HG03520 (cell line): ENCODE measurements at regions not wholly inside any gene's neighbourhood (a gene's known extent, or its start where the extent isn't known, plus 50 kb on each side); places are given as distances from the start of the nearest gene placed in this dataset.
A peak's percentile ranks its signal among the peaks of the same experiment; 100 is the strongest.

ENCODE experiments used
- ATAC-seq: cut with Tn5 transposase; IDR thresholded peaks from one replicate; pipeline ENCODE4 v1.9.1; 2021; ENCODE audit warnings: mild to moderate bottlenecking, moderate library complexity; ENCODE audit not compliant: unreplicated experiment

DNA sequence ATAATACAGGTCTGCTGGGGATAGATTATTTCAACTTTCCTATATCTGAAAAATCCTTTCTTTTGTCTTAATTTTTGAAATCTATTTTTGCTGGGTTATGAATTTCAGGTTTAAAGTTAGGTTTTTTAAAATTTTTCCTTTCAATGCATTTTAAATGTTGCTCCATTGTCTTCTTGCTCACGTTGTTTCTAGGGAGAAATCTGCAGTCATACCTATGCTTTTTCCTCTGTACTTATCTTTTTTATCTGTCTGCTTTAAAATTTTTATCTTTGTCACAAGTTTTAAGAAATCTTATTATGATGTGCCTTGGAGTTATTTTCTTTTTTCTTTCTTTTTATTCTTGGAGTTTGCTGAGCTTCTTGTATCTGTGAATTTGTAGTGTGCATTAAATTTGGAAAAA, 412.0 kb upstream of the KIF2A start:
- no peak for ATAC-seq

DNA sequence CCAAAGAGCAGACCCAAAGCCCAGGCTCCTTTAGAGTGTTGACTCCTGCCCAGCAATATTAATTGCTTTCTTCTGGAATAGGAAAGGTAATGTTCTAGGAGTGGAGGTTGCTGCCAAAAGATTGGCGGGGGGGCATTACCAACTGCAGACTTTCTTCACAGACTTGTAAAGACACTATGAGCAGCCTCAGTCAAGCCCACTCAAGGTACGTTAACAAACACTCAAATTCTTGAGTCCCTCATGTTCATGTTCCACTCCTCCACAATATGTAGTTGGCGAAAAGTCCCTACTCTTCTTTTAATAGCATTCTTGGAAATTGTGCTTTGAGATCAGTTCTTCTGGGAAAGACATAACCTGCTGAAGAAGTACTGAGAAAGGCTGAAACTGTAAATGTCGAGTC, 409.2 kb upstream of the KIF2A start:
- no peak for ATAC-seq

DNA sequence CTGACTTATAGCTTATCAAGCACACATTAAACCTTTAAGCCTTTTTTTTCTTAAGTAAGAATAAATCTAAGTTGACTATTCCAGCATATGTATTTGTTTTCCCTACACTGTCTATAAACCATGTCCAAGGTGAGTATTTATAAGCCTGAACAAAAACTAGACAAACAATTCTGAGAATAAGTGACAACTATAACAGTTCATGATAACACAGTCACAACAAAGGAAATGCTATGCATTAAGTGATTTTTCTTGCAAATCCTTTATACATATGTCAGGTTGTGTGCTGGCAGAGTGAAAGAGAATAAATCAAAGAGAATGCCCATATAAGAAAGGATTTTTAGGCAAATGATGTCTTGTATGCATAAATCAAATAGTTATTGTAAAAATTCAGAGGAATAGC, 408.8 kb upstream of the KIF2A start:
- no peak for ATAC-seq

DNA sequence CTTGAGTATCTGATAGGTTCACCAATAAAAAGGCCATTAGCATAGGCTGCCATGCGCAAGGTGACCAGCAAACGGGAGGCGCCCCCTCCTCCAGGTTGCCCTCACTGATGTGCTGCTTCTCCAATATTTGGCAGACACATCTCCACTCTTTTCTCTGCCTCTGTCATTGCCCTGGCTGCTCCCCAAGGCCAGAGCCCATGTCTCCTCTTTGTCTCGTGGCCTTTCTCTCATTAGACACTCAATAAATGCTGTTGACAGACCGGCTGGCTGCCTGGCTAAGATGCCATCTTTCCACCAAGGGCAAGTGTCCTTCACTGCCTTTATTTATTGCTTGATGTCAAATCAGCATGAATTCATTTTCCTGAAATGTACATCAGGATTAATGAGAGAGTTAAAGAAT, 404.0 kb upstream of the KIF2A start:
- no peak for ATAC-seq

DNA sequence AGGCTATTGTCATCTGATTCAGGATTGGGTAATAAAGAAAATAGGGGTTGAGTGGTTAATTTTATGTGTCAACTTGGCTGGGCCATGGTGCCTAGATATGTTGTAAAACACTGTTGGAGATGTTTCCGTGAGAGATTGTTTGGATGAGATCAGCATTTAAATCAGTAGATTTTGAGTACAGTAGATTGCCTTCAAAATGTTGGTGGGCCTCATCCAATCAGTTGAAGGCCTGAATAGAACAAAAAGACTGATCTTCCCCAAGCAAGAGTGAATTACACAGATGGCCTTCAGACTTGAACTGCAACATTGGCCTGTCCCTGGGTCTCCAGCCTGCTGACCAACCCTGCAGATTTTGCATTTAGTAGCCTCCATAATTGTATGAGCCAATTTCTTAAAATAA, 401.3 kb upstream of the KIF2A start:
- no peak for ATAC-seq

DNA sequence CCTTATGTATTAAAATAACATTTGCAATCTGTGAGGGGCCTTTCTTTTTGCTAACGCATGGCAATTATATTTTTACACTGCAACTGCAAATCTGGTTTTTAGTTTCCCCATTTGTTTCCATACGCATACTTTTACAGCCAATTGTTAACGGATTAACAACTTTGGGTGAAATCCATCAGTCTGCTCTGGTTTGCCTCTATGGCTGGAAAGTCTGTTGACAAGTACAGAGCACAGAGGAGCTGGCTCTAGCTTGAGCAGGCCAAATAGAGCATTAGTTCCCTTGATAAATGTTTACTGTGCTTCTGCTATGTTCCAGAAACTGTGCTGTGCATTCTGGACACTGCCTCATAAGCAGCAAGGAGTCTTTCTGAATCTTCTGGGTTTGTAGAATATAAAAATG, 400.4 kb upstream of the KIF2A start:
- ATAC-seq, result no peak

DNA sequence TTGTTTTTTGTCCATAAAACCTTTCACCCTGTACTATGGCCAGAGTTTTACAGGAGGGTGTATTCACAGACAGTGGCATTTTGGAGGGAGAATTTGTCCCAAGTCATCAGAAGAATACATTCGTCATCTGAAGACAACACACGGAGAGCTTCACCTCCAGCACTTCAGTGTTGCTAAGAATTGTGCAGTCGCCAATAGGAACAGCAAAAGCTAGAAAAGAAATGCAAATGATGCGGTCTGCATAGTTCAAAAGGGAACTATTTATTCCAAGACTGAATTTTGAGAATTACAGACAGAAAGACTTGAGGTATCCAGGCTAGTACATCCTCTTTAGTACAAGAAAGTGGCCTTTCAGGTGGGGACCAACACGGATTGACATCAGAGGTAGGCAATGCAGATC, 399.2 kb upstream of the KIF2A start:
- ATAC-seq, result no peak

DNA sequence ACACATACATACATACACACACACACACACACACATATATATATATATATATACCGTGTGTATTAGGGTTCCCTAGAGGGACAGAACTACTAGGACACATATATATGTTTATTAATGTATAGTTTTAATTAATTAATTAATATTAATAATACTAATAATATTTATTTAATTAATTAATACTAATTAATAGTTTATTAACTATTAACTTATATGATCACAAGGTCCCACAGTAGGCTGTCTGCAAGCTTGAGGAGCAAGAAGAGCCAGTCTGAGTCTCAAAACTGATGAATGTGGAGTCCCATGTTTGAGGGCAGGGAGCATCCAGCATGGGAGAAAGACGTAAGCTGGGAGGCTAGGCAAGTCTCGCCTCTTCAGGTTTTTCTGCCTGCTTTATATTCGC, 398.0 kb upstream of the KIF2A start:
- ATAC-seq, result no peak

DNA sequence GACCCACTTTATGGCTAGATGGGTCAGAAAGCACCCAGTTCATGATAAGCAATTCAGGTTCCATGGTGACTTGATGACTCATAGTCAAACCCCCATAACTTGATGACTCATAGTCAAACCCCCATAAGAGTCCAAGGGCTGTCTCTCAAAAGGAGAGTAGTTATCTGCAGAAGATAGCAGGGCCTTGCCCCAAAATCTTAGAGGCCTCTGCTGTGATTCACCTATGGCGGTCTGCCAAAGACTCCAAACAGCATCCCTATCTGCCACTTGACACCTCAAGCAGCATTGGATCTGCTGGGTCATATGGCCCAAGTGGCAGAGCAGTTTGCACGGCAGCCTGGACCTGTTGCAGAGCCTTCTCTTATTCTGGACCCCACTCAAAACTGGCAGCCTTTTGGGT, 395.2 kb upstream of the KIF2A start:
- ATAC-seq, result peak; percentile 56

DNA sequence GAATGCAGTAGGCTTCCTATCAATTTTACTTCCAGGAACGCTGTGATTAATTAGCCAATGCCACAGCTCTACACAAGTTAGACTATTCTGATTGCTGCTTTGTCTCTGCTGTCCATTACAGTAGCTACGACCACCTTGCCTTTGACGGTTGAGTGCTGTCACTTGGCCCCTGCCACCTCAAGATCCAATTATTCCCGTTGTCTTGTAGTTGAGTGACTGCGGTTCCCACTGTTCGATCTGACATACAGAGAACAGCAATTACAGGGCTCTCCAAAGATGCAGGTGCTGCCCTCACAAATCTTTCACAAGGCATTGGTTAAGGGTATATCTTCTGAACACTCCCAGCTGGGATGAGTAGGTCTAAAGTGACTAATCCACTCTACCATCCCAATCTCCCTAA, 393.4 kb upstream of the KIF2A start:
- no peak for ATAC-seq

DNA sequence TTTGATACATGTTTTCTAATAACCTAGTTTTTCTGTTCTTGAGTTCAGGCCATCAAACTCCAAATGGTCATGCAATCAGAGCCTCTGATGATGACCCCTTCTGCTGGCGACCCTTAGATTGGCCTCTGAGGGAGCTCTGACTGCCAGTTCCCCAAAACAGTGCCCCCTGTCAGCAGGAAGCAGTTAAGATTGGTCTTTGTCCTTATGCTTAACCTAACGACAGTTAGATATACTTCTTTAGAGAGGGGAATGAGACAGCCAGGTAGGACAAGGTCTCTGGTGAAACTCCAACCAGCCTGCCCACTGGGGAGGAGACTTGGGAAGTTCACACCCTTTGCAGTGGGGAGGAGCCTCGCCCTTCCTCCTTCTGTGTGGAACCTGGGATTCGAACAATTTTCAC, 390.4 kb upstream of the KIF2A start:
- ATAC-seq, result no peak

DNA sequence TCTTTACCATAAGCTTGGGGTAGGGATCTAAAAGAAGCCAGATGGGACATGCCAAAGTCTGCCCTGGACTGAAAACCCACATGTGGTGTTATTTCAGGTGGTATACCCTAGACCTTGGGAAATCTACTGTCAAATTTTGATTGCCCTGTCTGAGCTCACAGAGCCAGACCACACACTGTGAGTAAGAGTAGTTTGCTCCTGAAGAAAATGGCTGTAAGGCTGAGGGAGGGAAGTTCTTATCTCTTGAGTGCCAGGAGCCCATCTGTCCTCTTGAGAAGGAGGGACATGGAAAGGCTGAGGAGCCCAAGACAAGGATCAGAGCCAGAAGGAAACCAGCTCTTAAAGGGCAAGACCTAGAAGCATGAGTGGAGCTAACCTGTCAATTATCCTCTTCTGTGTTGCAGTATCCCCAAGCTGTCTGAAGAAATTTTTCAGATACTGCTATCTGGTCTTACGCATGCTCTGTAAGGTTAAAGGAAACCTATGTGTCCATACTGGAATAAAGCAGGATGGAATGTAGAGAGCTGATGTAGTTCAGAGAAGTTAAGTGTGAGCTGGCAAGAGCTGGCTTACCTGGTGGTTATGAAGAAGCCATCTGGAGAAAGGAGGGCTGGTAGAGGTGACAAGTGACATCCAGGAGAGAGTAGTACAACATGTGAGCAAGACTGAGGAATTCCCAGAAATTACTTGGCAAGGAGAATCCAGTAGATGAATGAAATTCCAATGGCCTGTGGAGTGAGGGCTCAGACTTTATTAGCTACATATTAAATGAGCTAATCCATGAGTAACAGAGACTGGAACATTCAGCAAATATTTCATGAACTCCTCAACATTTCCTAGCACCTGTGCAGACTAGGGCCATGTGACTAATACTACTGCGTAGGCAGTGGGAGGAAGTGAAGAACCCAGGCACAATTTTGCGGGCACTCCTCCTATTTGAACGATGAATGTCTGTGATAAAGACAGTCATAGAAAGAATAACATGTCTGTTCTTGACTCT, 389.1 kb upstream of the KIF2A start:
- no peak for ATAC-seq

DNA sequence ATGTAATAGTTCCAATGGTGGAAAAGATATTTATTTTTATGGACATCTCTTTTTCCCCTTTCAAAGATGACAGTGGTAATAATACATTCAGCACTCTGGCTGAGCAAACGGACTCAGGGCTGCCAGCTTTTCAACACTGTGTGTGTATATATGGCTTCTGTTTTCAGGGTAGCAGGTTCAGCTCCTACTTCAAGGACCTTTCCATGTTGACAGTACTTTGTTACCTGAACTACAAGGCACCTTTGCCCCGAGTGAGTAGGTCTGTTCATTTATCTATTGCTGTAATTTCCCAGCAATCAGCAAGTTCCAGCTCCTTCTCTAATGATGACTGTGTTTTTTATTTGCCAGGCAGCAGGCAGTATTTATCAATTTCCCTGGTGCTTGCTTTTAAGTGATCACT, 387.4 kb upstream of the KIF2A start:
- no peak for ATAC-seq

DNA sequence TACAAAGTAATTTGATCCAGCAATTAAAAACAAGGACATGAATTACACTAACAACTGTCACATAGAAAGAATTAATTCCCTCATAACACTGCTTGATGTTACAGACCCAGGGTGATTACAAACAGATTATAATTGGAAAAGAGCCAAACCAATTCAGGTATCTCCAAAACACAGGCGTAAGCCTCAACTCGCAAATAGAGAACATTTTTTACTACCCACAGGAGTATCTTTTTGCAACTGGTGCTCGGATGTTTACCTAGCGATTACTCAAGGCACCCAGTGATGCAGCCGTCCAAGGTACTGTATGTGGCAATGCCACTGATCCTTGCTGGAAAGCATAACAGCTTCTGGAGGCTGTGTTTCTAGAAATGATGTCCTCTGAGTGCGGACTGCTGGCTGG, 386.1 kb upstream of the KIF2A start:
- no peak for ATAC-seq

DNA sequence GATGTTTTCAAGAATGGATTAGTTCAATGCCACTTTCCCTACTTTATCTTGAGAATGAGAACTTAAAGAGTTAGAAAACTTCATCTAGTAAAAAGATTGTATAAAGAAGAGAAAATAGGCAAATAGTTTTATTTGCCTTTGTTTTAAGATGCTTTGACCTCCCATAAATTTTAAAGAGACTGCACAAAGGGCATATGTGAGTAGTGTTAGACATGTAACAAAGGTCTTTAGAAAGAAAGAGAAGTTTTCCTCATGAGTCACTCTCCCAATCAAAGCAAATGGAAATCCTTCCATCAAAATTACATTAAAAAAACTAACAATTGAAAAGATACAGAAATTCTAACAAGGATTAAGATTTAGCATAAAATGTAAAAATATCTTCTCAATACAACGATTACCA, 381.8 kb upstream of the KIF2A start:
- no peak for ATAC-seq

DNA sequence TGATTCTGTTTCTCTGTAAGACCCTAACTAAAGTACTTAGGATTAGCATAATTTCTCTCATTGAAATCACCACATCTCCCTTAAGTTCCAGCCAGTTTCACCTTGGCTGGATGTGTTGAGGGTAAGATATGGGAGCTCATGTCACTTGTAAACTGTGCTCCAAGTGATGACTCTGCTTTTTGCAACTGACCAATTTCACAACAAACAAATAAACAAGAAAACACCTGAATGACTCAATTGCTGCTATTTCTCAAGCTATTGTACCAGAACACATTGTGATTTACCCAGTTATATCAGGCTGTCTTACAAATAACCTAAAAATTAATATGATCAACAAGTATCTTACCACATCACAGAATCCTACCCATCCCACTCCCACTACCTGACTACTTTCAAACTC, 379.1 kb upstream of the KIF2A start:
- no peak for ATAC-seq

DNA sequence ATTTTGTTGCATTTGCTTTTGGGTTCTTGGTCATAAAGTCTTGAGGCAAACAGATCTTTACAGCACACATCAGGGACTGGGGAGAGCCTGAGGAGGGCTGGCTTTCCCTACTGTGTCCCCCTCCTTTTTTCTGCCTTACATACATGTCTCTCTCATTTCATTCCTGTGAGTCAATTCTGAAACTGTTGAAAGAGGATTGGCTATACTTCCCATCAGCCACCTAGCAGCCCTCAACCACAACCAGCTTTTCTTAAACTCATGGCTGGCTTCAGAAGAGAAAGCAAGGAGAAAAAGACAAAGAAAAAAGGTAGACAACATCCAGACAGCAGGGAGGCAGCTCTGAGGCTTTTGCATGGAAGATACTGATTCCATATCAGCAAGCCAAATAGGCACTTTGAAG, 374.8 kb upstream of the KIF2A start:
- ATAC-seq, result no peak

DNA sequence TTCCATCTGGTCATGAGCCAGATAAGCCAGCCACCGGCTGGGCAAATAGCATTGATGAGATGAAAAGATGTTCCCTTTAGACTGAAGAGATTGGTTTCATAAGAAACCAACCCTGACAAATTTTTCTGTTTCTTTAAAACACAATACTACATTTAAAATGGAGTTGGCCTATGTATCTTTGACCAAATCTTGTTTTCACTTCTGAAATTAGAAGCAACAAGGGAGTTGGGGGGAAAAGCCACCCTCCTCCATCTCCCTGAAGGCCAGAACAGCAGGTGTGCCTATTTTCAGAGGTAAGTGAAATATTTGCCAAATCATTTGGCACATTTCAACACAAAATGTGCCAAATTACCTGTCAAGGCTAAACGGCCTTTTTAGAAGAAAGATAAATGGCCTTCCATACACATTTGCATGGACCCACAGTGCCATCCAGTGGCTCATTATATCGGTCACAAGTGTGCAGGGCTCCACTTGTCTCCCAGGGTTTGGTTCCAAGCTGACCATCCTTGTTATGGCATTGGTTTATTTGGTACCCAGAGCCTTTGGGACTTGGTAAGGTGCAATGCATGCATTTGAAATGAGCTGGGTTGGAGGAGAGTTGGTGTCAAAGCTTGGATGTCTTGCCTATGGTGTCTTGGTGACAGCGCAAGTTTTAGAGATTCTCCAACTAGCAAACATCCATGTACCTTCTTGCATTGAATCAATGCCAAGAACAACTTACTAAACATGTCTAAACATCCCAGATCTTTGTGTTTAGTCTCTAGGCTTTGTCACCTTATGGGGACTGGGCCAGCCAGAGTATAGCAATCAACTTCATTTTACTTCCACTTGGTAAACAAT, 372.0 kb upstream of the KIF2A start:
- ATAC-seq, result no peak

DNA sequence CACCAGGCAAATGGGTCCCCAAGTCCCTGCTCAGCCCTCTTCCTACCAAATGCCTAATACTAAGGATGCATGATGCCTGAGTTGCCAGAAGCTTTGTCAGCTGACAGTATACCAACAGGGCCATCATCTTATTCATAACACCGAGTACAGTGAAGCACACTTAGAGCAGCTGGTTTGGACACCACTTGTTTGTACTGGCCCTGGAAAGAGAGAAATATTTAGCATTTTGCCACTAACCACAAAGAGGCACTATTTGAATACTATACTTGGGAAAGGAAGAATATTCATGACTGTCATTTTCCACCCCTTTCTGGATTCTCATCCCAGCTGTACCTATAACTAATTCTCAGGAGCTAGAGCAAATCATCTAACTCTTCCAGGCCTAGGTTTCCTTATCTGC, 364.4 kb upstream of the KIF2A start:
- ATAC-seq, result no peak

DNA sequence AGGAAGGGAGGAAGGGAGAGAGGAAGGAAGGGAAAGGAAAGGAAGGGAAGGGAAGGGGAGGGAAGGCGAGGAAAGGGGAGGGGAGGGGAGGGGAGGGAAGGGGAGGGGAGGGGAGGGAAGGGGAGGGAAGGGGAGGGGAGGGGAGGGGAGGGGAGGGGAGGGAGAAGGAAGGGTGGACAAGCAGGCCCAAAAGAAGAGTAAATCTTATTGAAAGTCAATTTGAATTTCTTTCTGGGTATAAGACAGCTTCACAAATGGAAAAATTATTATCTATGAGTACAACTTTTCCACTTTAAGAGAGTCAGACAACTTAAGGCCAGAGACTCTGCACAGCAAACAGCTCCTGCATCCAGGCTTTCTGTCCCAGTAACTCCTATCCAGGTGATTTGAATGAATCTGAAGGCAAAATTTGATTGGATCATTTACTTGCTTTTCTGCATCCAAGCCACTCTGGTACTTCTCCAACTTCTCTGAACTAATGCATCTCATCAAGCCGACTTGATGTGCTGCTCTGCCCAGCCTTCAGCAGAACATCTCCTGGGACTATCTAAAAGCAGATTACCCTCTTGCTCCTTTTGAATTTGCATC, 363.4 kb upstream of the KIF2A start:
- no peak for ATAC-seq

DNA sequence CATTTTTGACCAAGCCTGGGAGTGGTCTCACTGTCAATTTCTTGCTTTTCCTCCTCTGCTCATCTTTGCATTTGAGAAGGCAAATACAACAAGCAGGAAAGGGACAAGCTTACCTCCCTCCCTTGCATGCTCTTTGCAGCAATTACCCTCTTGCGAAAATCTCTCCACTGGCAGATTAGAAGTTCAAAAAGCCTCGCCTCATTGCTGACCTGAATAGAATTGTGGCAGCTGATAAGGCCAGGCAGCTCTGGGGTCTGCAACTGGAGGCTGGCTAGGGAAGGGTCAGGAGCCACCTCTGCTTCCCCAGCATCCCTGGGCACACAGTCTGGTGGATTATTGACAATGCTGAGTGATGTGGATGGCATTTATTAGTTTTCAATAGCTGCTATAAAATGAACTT, 362.3 kb upstream of the KIF2A start:
- no peak for ATAC-seq

DNA sequence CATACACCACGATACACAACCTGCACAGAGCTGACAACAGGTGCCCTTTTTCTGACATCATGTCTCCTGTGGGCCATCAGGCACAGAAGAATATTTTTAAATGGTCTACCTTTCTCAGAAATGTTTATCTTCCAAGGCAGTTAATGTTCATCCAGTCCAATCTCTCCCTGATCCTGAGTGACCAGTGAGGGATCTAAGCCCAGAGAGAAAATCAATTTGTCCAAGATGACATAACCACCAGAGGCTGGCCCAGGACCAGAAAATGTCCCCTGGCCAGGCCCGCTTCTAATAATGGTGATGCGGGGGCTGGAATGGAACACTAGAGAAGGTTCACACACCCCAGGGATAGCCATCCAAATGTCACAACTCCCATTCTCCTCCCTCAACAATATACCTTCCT, 357.9 kb upstream of the KIF2A start:
- no peak for ATAC-seq
